GM21360 (cell line): ENCODE measurements at regions not wholly inside any gene's neighbourhood (a gene's known extent, or its start where the extent isn't known, plus 50 kb on each side); places are given as distances from the start of the nearest gene placed in this dataset.
"Not testable (repeated sequence)": the region's sequence is repeated elsewhere in the genome, so short reads cannot be mapped to it uniquely, and the experiment has no call there.

Experiments
- ATAC-seq: cut with Tn5 transposase; IDR thresholded peaks from one replicate; pipeline ENCODE4 v1.9.1; 2021; ENCODE audit warnings: mild to moderate bottlenecking, moderate library complexity; ENCODE audit not compliant: unreplicated experiment

- ATAC-seq, result no peak
Observed at GRCh38 chr6:8825726-8826125, 390.4 kb upstream of the SLC35B3 start.

DNA sequence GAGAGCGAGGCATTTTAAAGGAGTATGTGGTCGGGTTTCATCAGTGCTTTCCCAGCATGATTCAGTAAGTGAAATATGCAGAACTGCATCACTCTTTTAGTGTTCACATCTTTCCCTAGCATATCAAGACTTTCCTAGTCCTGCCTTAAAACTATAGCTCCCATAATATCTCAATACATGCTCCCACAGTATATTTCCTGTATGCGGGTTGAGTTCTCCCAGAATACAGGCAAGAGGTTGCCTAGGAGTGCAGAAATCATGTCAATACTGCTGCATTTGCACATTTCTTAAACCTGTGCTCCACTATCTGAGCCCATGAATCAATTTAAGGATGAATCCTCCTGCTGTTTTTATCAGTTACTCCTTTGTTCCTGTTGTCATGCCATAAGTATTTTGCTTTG lies 386.6 kb upstream of the SLC35B3 start:
- ATAC-seq, result no peak

DNA sequence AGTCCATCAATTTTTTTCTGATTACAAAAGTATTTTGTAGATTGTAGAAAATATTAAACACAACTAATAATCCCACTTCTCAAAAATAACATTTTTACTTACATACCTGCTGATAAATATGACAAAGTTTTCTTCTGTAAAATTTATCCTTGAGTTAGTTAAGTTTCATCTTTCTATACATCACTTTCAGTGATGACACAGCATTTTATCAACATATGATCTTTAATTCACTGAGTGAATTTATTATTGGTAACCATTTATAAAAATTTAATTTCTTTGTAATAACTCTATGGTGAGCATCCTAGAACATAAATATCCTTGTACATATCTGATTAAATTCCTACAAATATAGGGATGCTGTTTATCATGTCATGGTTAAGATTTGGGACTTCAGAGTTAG lies 385.0 kb upstream of the SLC35B3 start:
- ATAC-seq, result no peak

GRCh38 chr6:8819446-8819845 lies 384.1 kb upstream of the SLC35B3 start:
- no peak for ATAC-seq

GRCh38 chr6:8814440-8815000 lies 379.2 kb upstream of the SLC35B3 start:
- ATAC-seq, result no peak

- no peak for ATAC-seq
Observed at GRCh38 chr6:8810325-8810724, 375.0 kb upstream of the SLC35B3 start.

DNA sequence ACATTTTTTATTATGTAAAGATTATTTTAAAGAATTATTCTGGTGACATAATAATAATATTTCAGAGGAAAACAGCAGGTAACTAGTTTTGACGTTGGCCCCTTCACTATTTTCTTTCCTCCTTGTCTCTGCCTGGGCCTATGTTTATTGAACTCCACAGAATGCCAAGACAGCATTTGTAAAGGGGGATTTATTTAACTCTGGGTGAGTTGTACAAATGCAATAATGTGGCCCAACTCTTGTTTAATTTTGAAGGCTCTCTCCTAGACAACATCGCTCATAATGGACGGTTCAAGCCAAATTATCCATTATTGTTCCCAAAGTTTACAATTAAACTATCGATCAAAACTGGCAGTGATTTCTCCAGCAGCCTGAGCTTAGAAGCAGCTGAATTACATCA lies 374.3 kb upstream of the SLC35B3 start:
- no peak for ATAC-seq

- no peak for ATAC-seq
Observed at GRCh38 chr6:8803181-8803760, 367.9 kb upstream of the SLC35B3 start.

- ATAC-seq, result not testable (repeated sequence)
Observed at GRCh38 chr6:8802397-8802796, 367.1 kb upstream of the SLC35B3 start.

- no peak for ATAC-seq
Observed at GRCh38 chr6:8794420-8794819, 359.1 kb upstream of the SLC35B3 start.

DNA sequence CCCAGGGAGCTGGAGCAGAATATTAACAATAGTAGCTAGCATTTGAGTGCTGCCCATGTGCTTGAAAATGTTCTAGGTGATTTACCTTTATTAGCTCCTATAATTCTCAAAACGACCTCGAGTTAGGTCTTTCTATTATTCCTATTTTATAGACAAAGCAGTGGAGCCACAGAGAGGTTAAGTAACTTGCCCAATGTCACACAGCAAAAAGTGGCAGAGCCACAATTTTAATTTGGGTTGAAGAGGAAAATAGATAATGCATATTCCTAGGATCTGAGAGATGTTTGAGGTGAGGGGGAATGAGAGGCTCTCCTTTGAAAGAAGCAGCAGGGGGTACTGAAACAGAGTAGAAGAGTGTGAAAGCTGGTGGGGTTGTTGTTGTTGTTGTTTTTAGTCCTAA lies 354.5 kb upstream of the SLC35B3 start:
- ATAC-seq, result no peak

GRCh38 chr6:8785223-8785622 lies 349.9 kb upstream of the SLC35B3 start:
- ATAC-seq, result no peak

DNA sequence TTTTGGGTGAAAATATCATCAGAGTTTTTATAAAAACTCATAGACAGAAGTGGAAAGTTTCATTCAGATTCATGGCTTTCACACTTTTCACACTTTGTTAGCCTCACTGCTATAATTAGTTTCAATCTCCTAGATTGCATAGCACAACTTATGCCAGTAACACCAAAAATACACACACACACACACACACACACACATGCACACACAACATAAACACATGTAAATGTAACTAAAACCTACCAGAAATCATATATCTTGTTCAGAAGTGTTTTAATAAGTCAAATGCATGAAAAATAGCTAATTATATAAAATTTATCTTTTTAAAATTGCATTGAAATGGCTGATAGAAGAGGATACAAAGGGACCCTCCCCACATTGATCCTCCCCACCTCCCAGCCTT lies 347.8 kb upstream of the SLC35B3 start:
- ATAC-seq, result no peak

DNA sequence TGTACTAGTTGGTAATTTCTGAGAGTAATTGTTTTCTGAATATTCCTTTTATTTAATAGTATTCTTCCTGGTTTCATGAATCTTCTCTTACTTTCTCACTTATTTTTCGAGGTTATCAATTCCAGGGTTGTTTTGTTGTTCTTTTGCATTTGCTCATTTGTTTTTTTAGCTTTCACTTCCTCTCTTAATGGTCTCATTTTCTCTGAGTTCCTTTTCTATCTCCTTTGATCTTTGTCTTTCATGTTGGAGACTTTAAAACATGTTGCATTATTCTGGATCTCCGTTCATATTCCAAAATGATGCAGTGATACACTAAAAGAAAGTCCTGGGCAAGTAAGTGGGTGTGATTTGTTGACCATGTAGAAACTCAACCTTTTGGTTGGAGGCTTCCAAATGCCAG lies 345.3 kb upstream of the SLC35B3 start:
- ATAC-seq, result no peak

- no peak for ATAC-seq
Observed at GRCh38 chr6:8764733-8765132, 329.4 kb upstream of the SLC35B3 start.

- no peak for ATAC-seq
Observed at GRCh38 chr6:8760951-8761350, 325.6 kb upstream of the SLC35B3 start.

GRCh38 chr6:8758412-8758811 lies 323.1 kb upstream of the SLC35B3 start:
- no peak for ATAC-seq

DNA sequence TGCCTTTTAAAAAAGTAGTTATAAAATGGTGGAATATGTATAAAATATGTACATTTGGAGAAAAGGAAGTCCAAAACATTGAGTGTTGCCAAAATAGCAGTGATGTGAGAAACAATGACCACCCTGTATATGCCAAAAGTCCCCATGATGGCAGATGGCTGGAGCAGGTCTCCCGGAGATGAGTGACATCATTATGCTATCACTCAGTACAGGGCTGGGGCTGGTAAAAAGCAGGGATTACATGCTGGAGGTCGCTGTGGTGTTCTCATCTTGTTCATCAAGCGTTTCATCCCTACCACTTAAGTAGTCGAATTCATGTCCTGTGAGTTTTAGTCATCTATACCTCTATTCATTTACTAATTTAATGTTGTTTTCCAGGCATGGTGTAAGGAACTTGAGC lies 315.3 kb upstream of the SLC35B3 start:
- no peak for ATAC-seq

- ATAC-seq, result no peak
Observed at GRCh38 chr6:8749465-8749864, 314.1 kb upstream of the SLC35B3 start.

DNA sequence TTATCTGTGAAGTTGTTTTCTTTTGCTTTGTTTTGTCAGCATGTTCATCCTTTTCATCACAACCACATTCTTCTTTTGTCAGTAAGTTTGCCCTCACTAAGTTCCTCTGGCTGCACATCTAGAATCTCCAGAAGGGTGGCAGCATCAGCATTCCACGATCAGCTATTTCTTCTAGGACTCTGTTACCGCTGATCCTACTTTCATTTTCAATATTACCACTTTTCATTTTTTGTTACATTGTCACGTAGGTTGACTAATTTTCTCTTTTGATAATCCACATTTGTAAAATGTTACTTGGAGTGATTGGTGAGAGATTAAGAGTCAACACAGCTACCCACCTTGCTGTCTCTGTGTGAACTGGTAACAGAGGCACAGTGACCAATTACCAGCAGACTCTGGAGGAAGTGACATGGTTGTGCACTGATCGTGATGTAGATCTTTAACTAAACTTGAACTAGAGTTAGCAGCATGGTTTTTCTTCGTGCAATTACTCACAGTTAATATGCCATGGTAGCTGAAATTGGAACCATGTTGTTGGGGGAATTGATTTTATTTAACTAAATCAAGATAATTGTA lies 307.9 kb upstream of the SLC35B3 start:
- ATAC-seq, result peak; percentile 94

- ATAC-seq, result no peak
Observed at GRCh38 chr6:8739454-8739853, 304.1 kb upstream of the SLC35B3 start.

- no peak for ATAC-seq
Observed at GRCh38 chr6:8738951-8739350, 303.6 kb upstream of the SLC35B3 start.
